Gastroesophageal sphincter (tissue), 3 donors: ENCODE measurements at regions not wholly inside any gene's neighbourhood (a gene's known extent, or its start where the extent isn't known, plus 50 kb on each side); places are given as distances from the start of the nearest gene placed in this dataset.

Source experiments
- EP300 ChIP-seq: sonication (generic); formaldehyde crosslinking; IDR thresholded peaks from one replicate; pipeline ENCODE4 v1.6.1; 2017; ENCODE audit warnings: antibody characterized with exemption, mild to moderate bottlenecking
- POLR2A ChIP-seq, 2 donors: fragments of 450-650 bp; IDR thresholded peaks; one replicate each; pipeline ENCODE4 v1.6.1; 2017; ENCODE audit warnings: antibody characterized with exemption in 2 of 2, mild to moderate bottlenecking in 2 of 2, moderate library complexity in 1 of 2
- TF ChIP-seq, protein P1 (sequence below), 4 experiments: fragments of 200-600 bp in 2 of 4; fragments of 450-650 bp in 2 of 4; sonication (generic) in 1 of 4; IDR thresholded peaks; one replicate each; pipeline ENCODE4 v1.5.1; 2017 to 2019; ENCODE audit warnings: antibody characterized with exemption in 4 of 4, mild to moderate bottlenecking in 2 of 4, moderate library complexity in 2 of 4

DNA sequence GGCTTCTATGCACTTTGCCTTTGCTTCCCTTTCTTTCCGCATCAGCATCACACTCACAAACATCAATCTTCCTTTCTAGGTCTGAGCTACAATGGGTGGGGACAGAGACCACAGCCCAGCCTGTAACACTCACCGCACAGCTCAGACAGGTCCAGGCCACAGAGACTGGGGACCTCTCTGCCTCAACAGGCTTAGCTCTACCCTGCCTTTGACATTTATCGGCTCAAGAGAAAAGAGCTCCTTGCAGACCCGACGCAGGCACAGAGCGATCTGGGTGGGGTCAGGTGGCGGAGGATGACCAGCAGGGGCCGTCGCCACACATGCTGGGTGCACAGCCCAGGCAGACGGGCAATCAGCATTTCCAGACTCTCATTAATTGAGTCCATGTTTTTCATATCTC, 837.3 kb downstream of the TBC1D22A start:
- TF ChIP-seq, protein P1, sequence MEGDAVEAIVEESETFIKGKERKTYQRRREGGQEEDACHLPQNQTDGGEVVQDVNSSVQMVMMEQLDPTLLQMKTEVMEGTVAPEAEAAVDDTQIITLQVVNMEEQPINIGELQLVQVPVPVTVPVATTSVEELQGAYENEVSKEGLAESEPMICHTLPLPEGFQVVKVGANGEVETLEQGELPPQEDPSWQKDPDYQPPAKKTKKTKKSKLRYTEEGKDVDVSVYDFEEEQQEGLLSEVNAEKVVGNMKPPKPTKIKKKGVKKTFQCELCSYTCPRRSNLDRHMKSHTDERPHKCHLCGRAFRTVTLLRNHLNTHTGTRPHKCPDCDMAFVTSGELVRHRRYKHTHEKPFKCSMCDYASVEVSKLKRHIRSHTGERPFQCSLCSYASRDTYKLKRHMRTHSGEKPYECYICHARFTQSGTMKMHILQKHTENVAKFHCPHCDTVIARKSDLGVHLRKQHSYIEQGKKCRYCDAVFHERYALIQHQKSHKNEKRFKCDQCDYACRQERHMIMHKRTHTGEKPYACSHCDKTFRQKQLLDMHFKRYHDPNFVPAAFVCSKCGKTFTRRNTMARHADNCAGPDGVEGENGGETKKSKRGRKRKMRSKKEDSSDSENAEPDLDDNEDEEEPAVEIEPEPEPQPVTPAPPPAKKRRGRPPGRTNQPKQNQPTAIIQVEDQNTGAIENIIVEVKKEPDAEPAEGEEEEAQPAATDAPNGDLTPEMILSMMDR (IDR thresholded peaks at IDR 0.05): no peak
- TF ChIP-seq POLR2A (IDR thresholded peaks at IDR 0.05): no peak
- TF ChIP-seq EP300: no peak
